Lung (tissue), 11 donors: ENCODE measurements at regions not wholly inside any gene's neighbourhood (a gene's known extent, or its start where the extent isn't known, plus 50 kb on each side); places are given as distances from the start of the nearest gene placed in this dataset.

Experiments
- ATAC-seq: fragments of 200-7000 bp; cut with Tn5 transposase; one replicate; pipeline ENCODE4 v1.9.1; 2020; ENCODE audit warnings: moderate number of reproducible peaks; ENCODE audit not compliant: insufficient read depth, low FRiP score
- DNase-seq, 3 donors: peaks; one replicate each; pipeline ENCODE4 v3.0.0-alpha.2; 2013 to 2017
- H3K27ac ChIP-seq, 2 donors: one replicate each; pipeline ENCODE4 v1.5.1; 2013; ENCODE audit warnings: mild to moderate bottlenecking in 2 of 2, moderate library complexity in 2 of 2, control low read depth in 1 of 2, inconsistent platforms in 1 of 2, low read depth in 1 of 2, low read length in 1 of 2
- H3K27me3 ChIP-seq, 3 donors: one replicate each; pipeline ENCODE4 v1.5.1; 2013; ENCODE audit warnings: low read length in 2 of 3; ENCODE audit not compliant: control insufficient read depth in 3 of 3, insufficient read depth in 3 of 3
- H3K36me3 ChIP-seq, 4 donors: one replicate each; pipeline ENCODE4 v1.5.1; 2013; ENCODE audit warnings: low read length in 4 of 4, mild to moderate bottlenecking in 1 of 4, moderate library complexity in 1 of 4; ENCODE audit not compliant: control insufficient read depth in 4 of 4, insufficient read depth in 4 of 4
- H3K4me1 ChIP-seq, 5 donors: one replicate each; pipeline ENCODE4 v1.5.1; 2013; ENCODE audit warnings: low read length in 5 of 5, mild to moderate bottlenecking in 2 of 5, moderate library complexity in 1 of 5; ENCODE audit not compliant: control insufficient read depth in 5 of 5, insufficient read depth in 5 of 5
- H3K4me3 ChIP-seq: one replicate; pipeline ENCODE4 v1.5.1; 2013; ENCODE audit warnings: mild to moderate bottlenecking, control low read depth, moderate library complexity
- H3K9ac ChIP-seq, 2 donors: one replicate each; pipeline ENCODE4 v1.5.1; 2013; ENCODE audit warnings: low read length in 2 of 2, control low read depth in 1 of 2; ENCODE audit not compliant: insufficient read depth in 1 of 2
- H3K9me3 ChIP-seq, 4 donors: one replicate each; pipeline ENCODE4 v1.5.1; 2013; ENCODE audit warnings: low read length in 3 of 4, mild to moderate bottlenecking in 1 of 4, moderate library complexity in 1 of 4; ENCODE audit not compliant: control insufficient read depth in 4 of 4, insufficient read depth in 3 of 4
- WGBS, 2 donors: extraction: QIAGEN DNeasy Blood & Tissue Kit; methylation state at CpG; one replicate each; pipeline ENCODE4 v1.1.7; 2013; 5-methylcytosine and 5-hydroxymethylcytosine counted together
- TF ChIP-seq, protein P1 (sequence below): IDR thresholded peaks from 2 replicates; pipeline ENCODE4 v1.5.1; 2012; ENCODE audit warnings: mild to moderate bottlenecking; ENCODE audit errors: control extremely low read depth, extremely low read depth
- donor health status: control.
- donor health status: control.
- donor health status: Bipolar disorder and iron deficiency.
- donor health status: healthy.
- donor health status: DM: yes; HTN: yes; CAD: no.

DNA sequence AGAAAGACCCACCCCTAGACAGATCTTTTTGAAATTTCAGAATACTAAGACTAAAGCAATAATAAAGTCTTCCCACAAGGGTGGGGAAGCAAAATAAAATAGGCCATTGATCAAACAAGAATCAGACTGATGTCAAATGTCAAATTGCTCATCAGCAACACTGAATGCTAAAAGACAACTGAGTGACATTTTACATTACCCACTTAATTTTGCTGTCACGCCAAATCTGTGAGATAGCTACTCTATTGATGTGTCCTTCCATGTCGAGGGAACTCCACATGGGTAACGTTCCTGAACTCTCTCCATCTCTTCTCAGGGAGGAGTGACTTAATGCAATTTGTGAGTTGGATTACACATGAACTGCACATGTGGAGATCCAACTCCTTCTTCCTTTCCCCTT lies 271.7 kb upstream of the CAMK1G start:
- peaks cover 0 to 3% (median 0%) of the 10 kb centered on the region in 3 donors for H3K27me3 ChIP-seq
- DNase-seq (no peak), ATAC-seq (no peak)
- peaks cover 0 to 2% (median 0%) of the 10 kb centered on the region in 4 donors for H3K9me3 ChIP-seq
- WGBS, 2 donors = 80 to 87% methylated on average over 3 of the region's 3 CpGs
- H3K4me3 ChIP-seq = no peak overlapping the region
- H3K4me1 ChIP-seq = no peaks in the 10 kb centered on the region
- TF ChIP-seq, protein P1, sequence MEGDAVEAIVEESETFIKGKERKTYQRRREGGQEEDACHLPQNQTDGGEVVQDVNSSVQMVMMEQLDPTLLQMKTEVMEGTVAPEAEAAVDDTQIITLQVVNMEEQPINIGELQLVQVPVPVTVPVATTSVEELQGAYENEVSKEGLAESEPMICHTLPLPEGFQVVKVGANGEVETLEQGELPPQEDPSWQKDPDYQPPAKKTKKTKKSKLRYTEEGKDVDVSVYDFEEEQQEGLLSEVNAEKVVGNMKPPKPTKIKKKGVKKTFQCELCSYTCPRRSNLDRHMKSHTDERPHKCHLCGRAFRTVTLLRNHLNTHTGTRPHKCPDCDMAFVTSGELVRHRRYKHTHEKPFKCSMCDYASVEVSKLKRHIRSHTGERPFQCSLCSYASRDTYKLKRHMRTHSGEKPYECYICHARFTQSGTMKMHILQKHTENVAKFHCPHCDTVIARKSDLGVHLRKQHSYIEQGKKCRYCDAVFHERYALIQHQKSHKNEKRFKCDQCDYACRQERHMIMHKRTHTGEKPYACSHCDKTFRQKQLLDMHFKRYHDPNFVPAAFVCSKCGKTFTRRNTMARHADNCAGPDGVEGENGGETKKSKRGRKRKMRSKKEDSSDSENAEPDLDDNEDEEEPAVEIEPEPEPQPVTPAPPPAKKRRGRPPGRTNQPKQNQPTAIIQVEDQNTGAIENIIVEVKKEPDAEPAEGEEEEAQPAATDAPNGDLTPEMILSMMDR = no peak
- H3K36me3 ChIP-seq = no peaks in the 10 kb centered on the region
- H3K27ac ChIP-seq = no peak overlapping the region
- H3K9ac ChIP-seq = no peak overlapping the region

GRCh38 chr1:209316929-209317328 lies 266.6 kb upstream of the CAMK1G start:
- no peak for ATAC-seq
- Histone ChIP-seq H3K9ac (no peak overlapping the region), H3K27me3 (peaks cover 0 to 4% (median 0%) of the 10 kb centered on the region in 3 donors), H3K36me3 (no peaks in the 10 kb centered on the region), H3K27ac (no peak overlapping the region), H3K9me3 (no peaks in the 10 kb centered on the region), H3K4me3 (no peak overlapping the region), H3K4me1 (no peaks in the 10 kb centered on the region)
- TF ChIP-seq, protein P1 = no peak
- DNase-seq = no peak

DNA sequence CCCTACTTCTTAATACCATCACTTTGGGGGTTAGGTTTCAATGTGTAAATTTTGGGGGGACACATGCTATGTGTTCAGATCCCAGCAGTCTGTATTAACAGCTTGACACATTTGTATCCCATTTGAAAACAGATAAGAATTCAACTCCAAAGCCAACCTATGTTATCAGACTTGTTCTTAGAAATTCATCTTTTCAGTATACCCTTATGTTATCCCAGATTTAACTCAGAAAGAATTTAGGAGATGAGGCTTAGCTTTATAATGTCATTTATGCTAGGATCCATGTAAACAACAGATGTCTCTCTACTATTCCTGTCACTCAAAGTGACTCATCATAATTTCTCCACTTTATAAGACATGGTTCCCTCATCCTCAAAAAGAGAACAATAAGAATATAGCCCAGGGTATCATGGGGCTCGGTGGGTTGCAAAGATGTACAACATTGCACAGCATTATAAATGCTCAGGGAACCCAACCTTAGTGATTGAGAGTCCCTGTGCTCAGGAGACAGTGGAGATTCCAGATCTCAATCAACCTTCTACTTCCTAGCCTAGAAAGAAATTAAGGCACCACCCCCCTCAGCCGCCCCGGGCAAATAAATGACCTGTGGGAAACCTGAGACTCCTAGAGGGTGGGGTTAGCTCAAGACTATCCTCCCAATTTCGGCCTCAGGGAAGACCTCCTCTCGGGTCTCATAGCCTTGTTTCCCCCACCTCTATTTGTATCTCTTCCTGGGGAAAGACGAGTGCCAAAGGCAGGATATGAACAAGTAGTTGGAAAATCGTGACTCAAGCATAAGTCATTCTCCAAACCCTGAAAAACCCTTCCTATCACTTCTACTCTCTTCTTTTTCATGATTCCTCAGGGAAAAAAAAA lies 265.1 kb upstream of the CAMK1G start:
- no peak overlapping the region for H3K27ac ChIP-seq
- H3K4me3 ChIP-seq = no peak overlapping the region
- no peak overlapping the region for H3K9ac ChIP-seq
- H3K4me1 ChIP-seq = no peaks in the 10 kb centered on the region
- H3K36me3 ChIP-seq = no peaks in the 10 kb centered on the region
- peaks cover 0 to 1% (median 0%) of the 10 kb centered on the region in 4 donors for H3K9me3 ChIP-seq
- peaks cover 0 to 3% (median 0%) of the 10 kb centered on the region in 3 donors for H3K27me3 ChIP-seq
- DNase-seq (no peak), ATAC-seq (no peak)
- TF ChIP-seq, protein P1 = no peak
- 79 to 81% methylated on average over 7 of the region's 7 CpGs for WGBS, 2 donors
